ENCODE measurements at regions not wholly inside any gene's neighbourhood (a gene's known extent, or its start where the extent isn't known, plus 50 kb on each side); places are given as distances from the start of the nearest gene placed in this dataset.

DNA sequence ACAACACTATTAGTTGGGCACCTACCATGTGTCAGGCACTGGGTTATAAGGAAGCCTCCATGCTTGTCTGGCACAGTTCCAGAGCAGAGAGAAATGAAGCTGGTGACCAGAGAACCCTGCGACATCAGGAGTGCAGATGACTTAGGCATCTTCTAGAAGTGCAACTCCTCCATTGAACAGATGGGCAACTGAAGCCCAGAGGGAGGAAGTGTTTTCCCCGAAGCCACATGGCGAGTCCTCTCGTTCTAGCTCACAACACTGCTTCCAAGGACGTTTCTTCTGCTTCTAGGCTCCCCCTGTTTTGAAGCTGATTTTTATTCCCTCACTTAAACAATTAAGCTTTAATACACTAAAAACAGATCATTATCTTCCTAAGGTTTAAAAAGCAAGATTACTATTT lies 109.8 kb upstream of the SYT13 start:
- H3K4me1 ChIP-seq (ENCODE audit: insufficient read depth, low read length) = no peaks in the 10 kb centered on the region; the same call in 1 of the 2 replicates
- H3K56ac ChIP-seq (ENCODE audit: insufficient read length, low read depth, low read length) = no peak overlapping the region
- H2AFZ ChIP-seq (ENCODE audit: low read length) = no peak overlapping the region
- H3K23ac ChIP-seq (ENCODE audit: insufficient read length, low read depth, low read length) = no peak overlapping the region
- no peak overlapping the region for H2BK5ac ChIP-seq (ENCODE audit: insufficient read length, low read length)
- H3K9me3 Mint-ChIP-seq = no peaks in the 10 kb centered on the region
- no peak overlapping the region for H4K8ac ChIP-seq (replicated peaks; ENCODE audit: insufficient read length, low read depth, low read length)
- TF ChIP-seq, protein P1, sequence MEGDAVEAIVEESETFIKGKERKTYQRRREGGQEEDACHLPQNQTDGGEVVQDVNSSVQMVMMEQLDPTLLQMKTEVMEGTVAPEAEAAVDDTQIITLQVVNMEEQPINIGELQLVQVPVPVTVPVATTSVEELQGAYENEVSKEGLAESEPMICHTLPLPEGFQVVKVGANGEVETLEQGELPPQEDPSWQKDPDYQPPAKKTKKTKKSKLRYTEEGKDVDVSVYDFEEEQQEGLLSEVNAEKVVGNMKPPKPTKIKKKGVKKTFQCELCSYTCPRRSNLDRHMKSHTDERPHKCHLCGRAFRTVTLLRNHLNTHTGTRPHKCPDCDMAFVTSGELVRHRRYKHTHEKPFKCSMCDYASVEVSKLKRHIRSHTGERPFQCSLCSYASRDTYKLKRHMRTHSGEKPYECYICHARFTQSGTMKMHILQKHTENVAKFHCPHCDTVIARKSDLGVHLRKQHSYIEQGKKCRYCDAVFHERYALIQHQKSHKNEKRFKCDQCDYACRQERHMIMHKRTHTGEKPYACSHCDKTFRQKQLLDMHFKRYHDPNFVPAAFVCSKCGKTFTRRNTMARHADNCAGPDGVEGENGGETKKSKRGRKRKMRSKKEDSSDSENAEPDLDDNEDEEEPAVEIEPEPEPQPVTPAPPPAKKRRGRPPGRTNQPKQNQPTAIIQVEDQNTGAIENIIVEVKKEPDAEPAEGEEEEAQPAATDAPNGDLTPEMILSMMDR (conservative IDR thresholded peaks at IDR 0.05) = no peak
- H3K27me3 ChIP-seq (ENCODE audit: insufficient read depth, low read length) = no peaks in the 10 kb centered on the region
- no peak overlapping the region for H4K5ac ChIP-seq (ENCODE audit: insufficient read length, low read depth, low read length)
- no peak overlapping the region for H2AK5ac ChIP-seq (ENCODE audit: insufficient read length, low read length)
- DNase-seq = no peak
- no peaks in the 10 kb centered on the region for H3K9me3 ChIP-seq (ENCODE audit: control insufficient read depth, low read depth, low read length)
- H3K27me3 Mint-ChIP-seq (ENCODE audit: low read depth) = no peaks in the 10 kb centered on the region
- H3K79me2 ChIP-seq (ENCODE audit: insufficient read depth, low read length) = no peaks in the 10 kb centered on the region
- no peak overlapping the region for H2BK120ac ChIP-seq (ENCODE audit: low read depth, low read length, poor library complexity, severe bottlenecking)
- no peak overlapping the region for H3K9ac ChIP-seq (ENCODE audit: extremely low read depth, insufficient read length, low read length)
- no peaks in the 10 kb centered on the region for H4K20me1 ChIP-seq (ENCODE audit: control insufficient read depth, insufficient read depth, insufficient read length)
- H2BK12ac ChIP-seq (ENCODE audit: insufficient read length, low read depth, low read length) = no peak overlapping the region
- no CpG with 5 or more reads among the region's 5 CpGs for WGBS (ENCODE audit: extremely low coverage, insufficient read length, low lambda C conversion rate)
- peaks cover 12 to 14% of the 10 kb centered on the region in 2 experiments for H3K4me1 Mint-ChIP-seq
- H3T11ph ChIP-seq (ENCODE audit: low read length) = no peak overlapping the region
- H3K79me1 ChIP-seq (ENCODE audit: insufficient read depth, low read depth, low read length, poor library complexity, severe bottlenecking) = no peaks in the 10 kb centered on the region
- H3K4me2 ChIP-seq (ENCODE audit: insufficient read depth, insufficient read length, low read length) = no peak overlapping the region
- H3K14ac ChIP-seq (ENCODE audit: insufficient read depth, low read length) = no peak overlapping the region
- no peaks in the 10 kb centered on the region for H3K23me2 ChIP-seq (ENCODE audit: insufficient read length, low read depth, low read length, poor library complexity, severe bottlenecking)
- H2BK15ac ChIP-seq (ENCODE audit: low read depth, low read length) = no peak overlapping the region; the same call in 1 of the 2 replicates
- no peak overlapping the region for H3K27ac ChIP-seq (ENCODE audit: insufficient read length, low read depth, low read length)
- H4K91ac ChIP-seq (ENCODE audit: insufficient read length, low read depth, low read length) = no peak overlapping the region
- no peaks in the 10 kb centered on the region for H3K36me3 Mint-ChIP-seq (ENCODE audit: insufficient read depth in 1 of 3, low read depth in 3 of 3)
- no peak overlapping the region for H2BK20ac ChIP-seq (ENCODE audit: low read depth, low read length, poor library complexity, severe bottlenecking)
- no peak overlapping the region for H3K18ac ChIP-seq (ENCODE audit: insufficient read length, low read depth, low read length)
- H3K4me3 Mint-ChIP-seq = no peak overlapping the region
- no peak overlapping the region for H3K27ac Mint-ChIP-seq
- H3K4ac ChIP-seq (ENCODE audit: low read depth, low read length) = no peak overlapping the region

Measured in H9 (cell line).